PFSK-1 (cell line): ENCODE measurements at regions not wholly inside any gene's neighbourhood (a gene's known extent, or its start where the extent isn't known, plus 50 kb on each side); places are given as distances from the start of the nearest gene placed in this dataset.

Source experiments
- POLR2AphosphoS5 ChIP-seq: IDR thresholded peaks from 2 replicates; pipeline ENCODE4 v1.6.1; 2012; ENCODE audit warnings: low read depth, mild to moderate bottlenecking, control low read depth, low read length, moderate library complexity
- REST ChIP-seq, 2 experiments: IDR thresholded peaks; 2 replicates each; pipeline versions ENCODE4 v1.6.1 to v1.8.0; 2011 to 2012; ENCODE audit warnings: low read depth in 2 of 2, low read length in 2 of 2, control low read depth in 1 of 2, inconsistent platforms in 1 of 2, mild to moderate bottlenecking in 1 of 2, moderate library complexity in 1 of 2; ENCODE audit not compliant: insufficient read depth in 1 of 2
- SIN3A ChIP-seq: IDR thresholded peaks from 2 replicates; pipeline ENCODE4 v1.6.1; 2012; ENCODE audit warnings: mild to moderate bottlenecking, low read length, moderate library complexity, borderline replicate concordance; ENCODE audit not compliant: insufficient read depth
- TAF1 ChIP-seq: IDR thresholded peaks from 2 replicates; pipeline ENCODE4 v1.6.1; 2012; ENCODE audit warnings: low read length, control low read depth, borderline replicate concordance; ENCODE audit not compliant: insufficient read depth

- TF ChIP-seq POLR2AphosphoS5 (no peak), REST (IDR thresholded peaks at IDR 0.05; ENCODE audit: insufficient read depth in 1 of 2, low read depth in 2 of 2, low read length in 2 of 2) (no peak), SIN3A (no peak), TAF1 (no peak)
These were observed 109.8 kb upstream of the FAM20A start for GRCh38 chr17:68710976-68711375.
